Peyer's patch (tissue), 4 donors: ENCODE measurements at regions not wholly inside any gene's neighbourhood (a gene's known extent, or its start where the extent isn't known, plus 50 kb on each side); places are given as distances from the start of the nearest gene placed in this dataset.

Experiments
- DNase-seq, 3 donors: peaks; one replicate each; pipeline ENCODE4 v3.0.0-alpha.2; 2017 to 2019
- H3K27ac ChIP-seq, 4 donors: fragments of 200-600 bp; sonication (generic); one replicate each; pipeline ENCODE4 v1.5.1; 2016 to 2019
- H3K27me3 ChIP-seq, 2 donors: fragments of 200-600 bp; sonication (generic); one replicate each; pipeline ENCODE4 v1.5.1; 2019
- H3K36me3 ChIP-seq, 3 donors: fragments of 200-600 bp; sonication (generic); one replicate each; pipeline ENCODE4 v1.5.1; 2016 to 2019
- H3K4me1 ChIP-seq, 4 donors: fragments of 200-600 bp; sonication (generic); one replicate each; pipeline ENCODE4 v1.5.1; 2016 to 2019
- H3K4me3 ChIP-seq, 4 donors: fragments of 200-600 bp; sonication (generic); 1 replicate in 3 of 4; 2 replicates in 1 of 4; pipeline ENCODE4 v1.5.1; 2016 to 2019; ENCODE audit warnings: mild to moderate bottlenecking in 1 of 4
- H3K9me3 ChIP-seq, 4 donors: fragments of 200-600 bp; sonication (generic); one replicate each; pipeline ENCODE4 v1.5.1; 2016 to 2019; ENCODE audit warnings: mild to moderate bottlenecking in 1 of 4
- POLR2A ChIP-seq, 2 donors: fragments of 450-650 bp; IDR thresholded peaks; one replicate each; pipeline ENCODE4 v1.5.1; 2017; ENCODE audit warnings: antibody characterized with exemption in 2 of 2, mild to moderate bottlenecking in 2 of 2, moderate library complexity in 2 of 2
- TF ChIP-seq, protein P1 (sequence below), 6 experiments: fragments of 450-650 bp in 4 of 6; fragments of 200-600 bp in 2 of 6; sonication (generic) in 1 of 6; IDR thresholded peaks; one replicate each; pipeline ENCODE4 v1.5.1; 2017 to 2019; ENCODE audit warnings: antibody characterized with exemption in 6 of 6, mild to moderate bottlenecking in 3 of 6, moderate library complexity in 1 of 6

DNA sequence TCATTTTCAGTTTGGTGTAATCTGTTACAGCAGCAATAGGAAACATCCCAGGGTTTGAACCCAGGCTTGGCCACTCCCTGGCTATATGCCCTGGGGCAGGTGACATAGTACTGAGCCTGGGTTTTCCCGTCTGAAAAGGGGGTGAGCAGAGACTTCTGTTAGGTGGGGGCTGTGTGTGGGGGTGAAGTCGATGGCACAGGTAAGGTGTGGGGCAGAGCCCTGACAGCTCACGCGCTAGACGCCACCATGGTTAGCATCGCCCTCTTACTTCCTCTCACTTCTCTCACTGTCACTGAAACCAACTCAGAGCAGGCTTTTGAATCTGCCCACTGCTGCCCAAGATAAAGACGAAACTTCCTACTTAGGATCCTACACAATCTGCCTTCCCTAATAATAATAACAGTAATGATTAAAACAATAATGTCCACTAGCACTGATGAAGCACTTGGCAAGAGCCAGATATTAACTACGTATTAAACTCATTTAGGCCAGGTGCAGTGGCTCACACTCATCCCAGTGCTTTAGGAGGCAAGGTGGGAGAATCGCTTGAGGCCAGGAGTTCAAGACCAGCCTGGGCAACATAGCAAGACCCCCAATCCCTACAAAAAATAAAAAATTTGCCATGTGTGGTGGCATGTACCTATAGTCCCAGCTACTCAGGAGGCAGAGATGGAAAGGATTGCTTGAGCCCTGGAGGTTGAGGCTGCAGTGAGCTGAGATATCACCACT lies 117.9 kb upstream of the PTPN1 start:
- Histone ChIP-seq H3K9me3 (no peaks in the 10 kb centered on the region), H3K27ac (no peak overlapping the region), H3K36me3 (no peaks in the 10 kb centered on the region), H3K27me3 (no peaks in the 10 kb centered on the region), H3K4me1 (peaks cover 0 to 26% (median 0%) of the 10 kb centered on the region in 4 donors), H3K4me3 (no peak overlapping the region)
- no peak for DNase-seq
- no peak for TF ChIP-seq POLR2A (IDR thresholded peaks at IDR 0.05)
- TF ChIP-seq, protein P1, sequence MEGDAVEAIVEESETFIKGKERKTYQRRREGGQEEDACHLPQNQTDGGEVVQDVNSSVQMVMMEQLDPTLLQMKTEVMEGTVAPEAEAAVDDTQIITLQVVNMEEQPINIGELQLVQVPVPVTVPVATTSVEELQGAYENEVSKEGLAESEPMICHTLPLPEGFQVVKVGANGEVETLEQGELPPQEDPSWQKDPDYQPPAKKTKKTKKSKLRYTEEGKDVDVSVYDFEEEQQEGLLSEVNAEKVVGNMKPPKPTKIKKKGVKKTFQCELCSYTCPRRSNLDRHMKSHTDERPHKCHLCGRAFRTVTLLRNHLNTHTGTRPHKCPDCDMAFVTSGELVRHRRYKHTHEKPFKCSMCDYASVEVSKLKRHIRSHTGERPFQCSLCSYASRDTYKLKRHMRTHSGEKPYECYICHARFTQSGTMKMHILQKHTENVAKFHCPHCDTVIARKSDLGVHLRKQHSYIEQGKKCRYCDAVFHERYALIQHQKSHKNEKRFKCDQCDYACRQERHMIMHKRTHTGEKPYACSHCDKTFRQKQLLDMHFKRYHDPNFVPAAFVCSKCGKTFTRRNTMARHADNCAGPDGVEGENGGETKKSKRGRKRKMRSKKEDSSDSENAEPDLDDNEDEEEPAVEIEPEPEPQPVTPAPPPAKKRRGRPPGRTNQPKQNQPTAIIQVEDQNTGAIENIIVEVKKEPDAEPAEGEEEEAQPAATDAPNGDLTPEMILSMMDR (IDR thresholded peaks at IDR 0.05), result no peak

DNA sequence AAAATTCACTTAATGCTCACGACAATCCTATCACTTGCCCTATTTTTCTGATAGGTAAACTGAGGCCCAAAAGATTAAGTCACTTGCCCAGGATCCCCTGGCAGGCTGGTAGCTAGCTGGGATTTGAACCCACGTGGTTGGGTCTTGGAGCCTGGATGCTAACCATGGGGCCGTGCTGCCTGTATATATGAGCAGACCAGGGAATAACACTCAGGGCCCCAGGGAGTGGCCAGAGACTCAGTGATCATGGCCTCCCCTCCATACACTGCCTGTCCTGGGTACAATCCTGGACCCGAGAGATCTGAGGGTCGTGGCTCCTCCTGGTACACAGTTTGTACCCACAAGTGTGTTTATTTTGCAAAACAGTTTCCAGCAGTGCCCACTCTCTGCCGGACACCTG lies 116.9 kb upstream of the PTPN1 start:
- no peak overlapping the region for H3K27ac ChIP-seq
- DNase-seq, result no peak
- H3K9me3 ChIP-seq, result no peaks in the 10 kb centered on the region
- no peaks in the 10 kb centered on the region for H3K27me3 ChIP-seq
- no peak overlapping the region for H3K4me3 ChIP-seq
- H3K36me3 ChIP-seq, result no peaks in the 10 kb centered on the region
- H3K4me1 ChIP-seq, result peaks cover 0 to 18% (median 0%) of the 10 kb centered on the region in 4 donors
- TF ChIP-seq, protein P1 (IDR thresholded peaks at IDR 0.05), result no peak
- TF ChIP-seq POLR2A (IDR thresholded peaks at IDR 0.05), result no peak

DNA sequence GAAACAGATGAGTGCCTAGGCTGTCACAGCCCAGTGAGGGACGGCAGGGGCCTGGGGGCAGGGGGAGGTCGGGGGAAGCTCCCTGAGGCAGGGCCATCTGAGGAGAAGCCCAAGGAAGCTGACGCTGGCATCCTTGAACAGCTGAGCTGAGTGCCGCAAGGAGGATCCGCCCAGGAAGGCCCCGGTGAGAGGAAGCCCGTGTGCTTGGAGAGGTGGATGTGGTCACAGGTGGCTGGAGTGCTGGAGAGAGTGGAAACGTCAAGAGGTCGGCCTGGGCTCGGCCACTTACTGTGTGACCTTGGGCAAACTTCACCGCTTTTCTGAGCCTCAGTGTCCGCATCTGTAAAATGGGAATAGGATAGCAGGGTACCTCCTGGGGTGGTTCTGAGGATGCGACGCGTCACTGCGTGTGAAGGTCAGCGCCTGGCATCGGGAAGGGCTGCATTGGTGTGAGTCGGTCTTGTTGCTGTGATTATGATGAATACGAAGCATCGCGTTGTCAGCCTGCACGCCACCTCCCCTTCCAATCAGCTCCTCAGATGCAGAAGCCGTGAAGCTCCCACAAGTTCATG lies 116.1 kb upstream of the PTPN1 start:
- peak overlapping the region in 3 of 4 donors; percentile 5 to 61 (median 46) for H3K27ac ChIP-seq

DNA sequence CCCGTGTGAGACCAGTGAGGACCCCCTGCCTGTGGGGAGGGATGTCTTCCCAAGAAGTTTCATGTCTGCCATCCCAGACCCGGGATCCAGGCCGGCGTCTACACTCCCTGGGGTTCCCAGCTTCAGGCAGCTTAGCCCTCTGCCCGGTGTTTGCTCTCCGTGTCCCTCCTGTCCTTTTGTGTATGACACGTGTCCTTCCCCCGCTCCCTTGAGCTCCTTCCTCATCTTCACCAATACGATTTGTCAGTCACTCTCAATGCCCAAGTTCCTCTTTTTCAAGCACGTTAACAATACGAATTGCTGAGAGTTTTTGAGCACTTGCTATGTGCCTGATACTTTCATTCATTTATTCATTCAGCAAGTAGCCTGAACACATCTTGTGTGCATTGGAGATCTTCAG lies 115.6 kb upstream of the PTPN1 start:
- TF ChIP-seq POLR2A (IDR thresholded peaks at IDR 0.05), result no peak
- H3K4me1 ChIP-seq, result peaks cover 0 to 18% (median 0%) of the 10 kb centered on the region in 4 donors
- no peak for DNase-seq

More for the DNA sequence above, 116.1 kb upstream of the PTPN1 start:
- DNase-seq, result no peak
- H3K36me3 ChIP-seq, result no peaks in the 10 kb centered on the region
- no peak overlapping the region for H3K4me3 ChIP-seq
- H3K9me3 ChIP-seq, result no peaks in the 10 kb centered on the region
- peaks cover 0 to 18% (median 0%) of the 10 kb centered on the region in 4 donors for H3K4me1 ChIP-seq
- TF ChIP-seq, protein P1 (IDR thresholded peaks at IDR 0.05), result no peak
- no peak for TF ChIP-seq POLR2A (IDR thresholded peaks at IDR 0.05)
- no peaks in the 10 kb centered on the region for H3K27me3 ChIP-seq

DNA sequence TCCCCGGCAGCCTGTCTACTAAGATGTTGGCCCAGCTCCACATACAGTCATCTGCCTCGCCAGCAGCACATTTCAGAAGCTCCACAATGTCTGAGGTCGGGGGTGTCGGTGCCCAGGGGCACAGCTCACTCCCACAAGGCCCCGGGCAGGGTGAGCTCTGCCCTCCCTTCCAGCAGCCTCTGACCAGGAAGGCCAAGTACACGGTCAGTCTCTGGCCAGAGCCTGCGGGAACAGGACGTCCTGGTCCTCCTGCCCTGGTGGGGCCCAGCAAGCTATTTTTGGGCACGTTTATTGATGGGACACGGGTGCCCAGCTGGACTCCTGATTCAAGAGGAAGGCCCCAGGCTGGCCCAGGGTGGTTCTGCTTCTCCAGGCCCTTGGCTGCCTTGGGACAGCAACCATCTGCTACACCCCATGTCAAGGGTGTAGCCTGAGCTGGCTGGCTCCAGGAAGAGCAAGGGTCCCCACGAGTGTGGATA lies 114.9 kb upstream of the PTPN1 start:
- peak in 2 of 3 donors; percentile 67 to 77 for DNase-seq
- Histone ChIP-seq H3K4me1 (peaks cover 0 to 18% (median 0%) of the 10 kb centered on the region in 4 donors), H3K27ac (peak overlapping the region in 3 of 4 donors; percentile 40 to 61 (median 46)), H3K27me3 (no peaks in the 10 kb centered on the region), H3K36me3 (no peaks in the 10 kb centered on the region), H3K9me3 (no peaks in the 10 kb centered on the region), H3K4me3 (no peak overlapping the region)
- TF ChIP-seq, protein P1 (IDR thresholded peaks at IDR 0.05), result no peak
- no peak for TF ChIP-seq POLR2A (IDR thresholded peaks at IDR 0.05)

More for the DNA sequence above, 115.6 kb upstream of the PTPN1 start:
- Histone ChIP-seq H3K4me3 (no peak overlapping the region), H3K9me3 (no peaks in the 10 kb centered on the region), H3K27me3 (no peaks in the 10 kb centered on the region), H3K27ac (peak overlapping the region; percentile 5 to 61 (median 43)), H3K36me3 (no peaks in the 10 kb centered on the region)

DNA sequence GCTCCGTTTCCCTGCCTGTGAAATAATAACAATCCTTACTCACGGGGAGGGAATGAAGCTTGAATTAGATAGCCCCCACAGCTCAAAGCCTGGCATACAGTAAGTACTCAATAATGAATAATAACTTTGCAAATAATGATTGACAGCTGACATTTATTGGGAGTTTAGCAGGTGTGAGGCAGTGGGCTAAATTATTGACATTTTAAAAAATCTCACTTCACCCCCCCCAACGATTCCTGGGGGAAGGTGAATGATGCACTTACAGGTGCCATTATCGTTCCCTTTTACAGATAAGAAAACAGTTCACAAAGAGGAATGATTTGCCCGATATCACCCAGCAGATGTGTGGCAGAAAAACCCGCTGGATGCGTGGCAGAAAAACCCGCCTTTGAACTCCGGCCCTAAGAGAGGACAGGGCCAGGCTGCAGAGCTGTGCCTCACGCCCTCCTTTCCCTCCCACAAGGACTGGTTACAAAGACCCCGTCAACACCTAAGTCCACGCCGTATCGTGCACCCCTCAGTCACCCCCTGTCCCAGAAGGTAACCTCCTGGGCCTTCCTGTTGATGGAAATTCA lies 114.2 kb upstream of the PTPN1 start:
- H3K27me3 ChIP-seq, result no peaks in the 10 kb centered on the region
- peaks cover 0 to 20% (median 0%) of the 10 kb centered on the region in 4 donors for H3K4me1 ChIP-seq
- no peaks in the 10 kb centered on the region for H3K9me3 ChIP-seq
- no peak for DNase-seq
- H3K36me3 ChIP-seq, result no peaks in the 10 kb centered on the region
- H3K27ac ChIP-seq, result peak overlapping the region in 2 of 4 donors; percentile 46 to 61
- no peak overlapping the region for H3K4me3 ChIP-seq
- TF ChIP-seq POLR2A (IDR thresholded peaks at IDR 0.05), result no peak
- TF ChIP-seq, protein P1 (IDR thresholded peaks at IDR 0.05), result no peak
